ENCODE measurements at regions not wholly inside any gene's neighbourhood (a gene's known extent, or its start where the extent isn't known, plus 50 kb on each side); places are given as distances from the start of the nearest gene placed in this dataset.

GRCh38 chr14:56394826-56395530 is 184.6 kb upstream of the TMEM260 start:
- H3K4me3 ChIP-seq (ENCODE audit: control insufficient read depth, low read depth, low read length) = no peak overlapping the region
- TF ChIP-seq CTCF (IDR thresholded peaks at IDR 0.05; ENCODE audit: control insufficient read depth, insufficient read depth, low read depth, low read length, missing control alignments) = no peak
- no peak for DNase-seq (ENCODE audit: low read depth)

DNA sequence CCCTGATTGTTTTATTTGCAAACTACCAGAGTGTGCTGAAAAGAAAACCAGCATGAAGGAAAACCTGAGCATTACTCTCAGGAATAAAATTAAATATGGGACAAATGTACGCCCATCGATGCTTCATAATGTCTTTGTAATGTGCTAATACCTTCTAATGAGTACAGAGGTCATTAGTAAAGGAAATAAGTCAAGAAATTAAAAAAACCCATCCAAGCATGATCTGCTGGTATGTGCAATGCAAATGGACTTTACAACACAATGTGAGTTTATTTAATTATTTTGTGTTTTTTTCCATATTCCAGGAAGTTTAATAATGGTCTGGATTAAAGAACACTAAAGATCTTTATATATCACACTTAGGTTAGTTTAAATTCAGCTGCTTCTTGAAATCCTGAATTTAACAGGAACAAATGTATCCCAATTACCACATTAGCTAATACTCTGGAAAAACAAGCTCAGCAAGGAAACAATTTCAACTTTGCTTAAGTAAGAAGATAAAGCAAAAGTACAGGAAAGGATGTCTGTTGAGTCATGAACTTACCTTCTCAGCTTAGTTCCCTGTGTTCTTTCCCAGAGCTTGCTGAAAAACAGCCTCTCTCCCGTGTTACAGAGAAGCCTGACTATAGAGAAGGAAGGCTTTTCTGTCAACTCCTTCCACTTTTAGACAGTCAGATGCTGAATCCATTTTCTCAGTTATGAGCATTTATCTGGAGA is 179.3 kb upstream of the TMEM260 start:
- TF ChIP-seq CTCF (IDR thresholded peaks at IDR 0.05; ENCODE audit: control insufficient read depth, insufficient read depth, low read depth, low read length, missing control alignments) = no peak
- no peak for DNase-seq (ENCODE audit: low read depth)
- no peak overlapping the region for H3K4me3 ChIP-seq (ENCODE audit: control insufficient read depth, low read depth, low read length)

DNA sequence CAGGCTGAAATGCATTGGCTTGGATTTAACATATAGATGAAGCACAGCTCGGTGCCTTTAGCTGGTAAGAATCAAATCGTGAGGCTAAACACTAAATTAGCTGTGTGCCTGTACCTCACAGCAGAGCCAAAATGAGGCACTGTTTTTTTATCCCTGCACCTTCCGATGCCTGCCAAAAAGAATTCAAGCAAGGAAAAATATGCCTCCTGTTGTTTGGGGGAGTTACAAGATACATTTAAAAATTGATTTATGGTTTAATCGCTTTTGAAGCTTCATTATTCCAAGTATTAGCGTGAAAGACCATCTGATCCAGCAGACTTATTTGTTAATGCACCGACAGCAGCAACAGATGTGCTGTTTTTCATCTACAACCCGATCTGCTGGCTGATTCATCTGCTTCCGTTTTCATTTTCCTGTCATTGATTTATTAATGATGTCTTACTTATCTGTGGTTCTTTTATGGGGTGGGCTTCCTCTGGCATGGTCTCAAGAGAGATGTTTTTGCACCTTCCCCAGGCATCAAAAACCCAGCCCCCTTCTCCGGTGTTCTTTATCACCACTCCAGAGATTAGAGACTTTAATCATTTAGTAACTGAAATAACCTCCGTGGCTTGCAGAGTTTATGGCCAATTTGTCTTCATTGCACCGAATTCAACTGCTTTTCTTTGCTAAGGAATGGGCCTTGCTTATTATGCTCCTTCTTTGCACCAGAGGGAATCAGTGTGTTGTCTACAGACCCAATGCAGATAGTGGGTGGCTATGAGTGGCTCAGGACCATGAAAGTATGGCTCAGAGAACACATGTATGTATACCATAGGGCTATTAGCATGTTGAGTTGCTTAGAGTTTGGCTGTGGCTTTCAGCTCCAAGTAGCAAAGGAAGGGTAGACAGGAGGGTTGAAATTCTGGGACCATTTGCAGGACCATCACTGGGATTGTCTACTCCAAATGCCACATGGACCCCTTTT is 166.8 kb upstream of the TMEM260 start:
- no peak for TF ChIP-seq CTCF (IDR thresholded peaks at IDR 0.05; ENCODE audit: control insufficient read depth, insufficient read depth, low read depth, low read length, missing control alignments)
- no peak overlapping the region for H3K4me3 ChIP-seq (ENCODE audit: control insufficient read depth, low read depth, low read length)
- no peak for DNase-seq (ENCODE audit: low read depth)

DNA sequence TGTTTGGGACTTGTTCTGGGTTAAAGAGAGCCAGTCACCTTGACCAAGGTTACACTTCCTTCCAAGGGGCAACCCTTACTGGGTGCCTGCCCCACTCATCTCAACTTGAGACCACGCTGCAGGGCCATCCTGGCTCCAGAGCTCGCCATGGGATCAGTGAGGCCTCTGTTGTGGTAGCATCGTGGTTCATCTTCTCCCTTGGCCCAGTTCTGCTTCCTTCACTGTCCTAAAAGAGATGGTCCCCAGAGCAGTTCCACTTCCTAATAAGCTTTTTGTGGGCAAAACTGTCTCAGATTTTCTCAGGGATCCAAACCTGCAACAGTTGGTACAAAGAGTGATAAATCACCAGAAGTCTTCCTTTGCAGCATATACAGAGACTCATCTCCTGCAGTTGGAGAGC is 165.9 kb upstream of the TMEM260 start:
- no peak for TF ChIP-seq CTCF (IDR thresholded peaks at IDR 0.05; ENCODE audit: control insufficient read depth, insufficient read depth, low read depth, low read length, missing control alignments)
- H3K4me3 ChIP-seq (ENCODE audit: control insufficient read depth, low read depth, low read length) = no peak overlapping the region
- DNase-seq (ENCODE audit: low read depth) = no peak

DNA sequence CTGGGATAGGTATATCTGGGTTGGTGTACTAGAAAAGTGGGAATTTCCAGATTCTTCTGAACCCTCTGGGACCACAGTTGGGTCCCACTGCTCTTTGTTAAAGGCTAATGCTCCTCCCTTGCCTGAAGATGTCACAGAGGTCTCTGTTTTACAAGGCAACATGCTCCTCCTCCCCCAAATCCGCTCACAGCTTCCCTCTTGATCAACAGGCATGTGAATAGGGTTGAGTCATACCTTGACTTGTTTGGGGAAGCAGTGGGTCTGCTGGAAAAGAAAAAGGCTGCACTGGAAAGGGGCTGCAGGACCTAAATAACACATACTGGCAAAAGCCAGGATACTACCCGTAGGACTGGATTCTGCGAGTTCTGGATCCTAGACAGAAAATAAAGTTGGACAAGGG is 165.4 kb upstream of the TMEM260 start:
- no peak overlapping the region for H3K4me3 ChIP-seq (ENCODE audit: control insufficient read depth, low read depth, low read length)
- DNase-seq (ENCODE audit: low read depth) = no peak
- TF ChIP-seq CTCF (IDR thresholded peaks at IDR 0.05; ENCODE audit: control insufficient read depth, insufficient read depth, low read depth, low read length, missing control alignments) = no peak

DNA sequence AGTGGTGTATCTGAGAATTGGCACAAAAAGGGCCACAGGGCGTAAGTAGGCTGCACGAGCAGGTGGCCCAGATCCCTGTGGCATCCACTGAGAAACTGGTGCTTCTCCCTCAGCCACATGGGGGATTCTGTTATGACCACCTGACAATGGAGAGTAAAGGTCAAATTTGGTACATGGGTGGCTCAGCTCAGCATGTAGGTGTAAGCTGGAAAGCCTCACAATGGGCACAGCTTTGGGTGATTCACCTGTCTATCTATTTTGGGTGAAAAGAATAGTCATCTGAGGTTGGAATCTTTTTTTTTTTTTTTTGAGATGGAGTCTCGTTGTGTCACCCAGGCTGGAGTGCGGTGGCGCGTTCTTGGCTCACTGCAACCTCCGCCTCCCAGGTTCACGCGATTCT is 163.4 kb upstream of the TMEM260 start:
- no peak overlapping the region for H3K4me3 ChIP-seq (ENCODE audit: control insufficient read depth, low read depth, low read length)
- TF ChIP-seq CTCF (IDR thresholded peaks at IDR 0.05; ENCODE audit: control insufficient read depth, insufficient read depth, low read depth, low read length, missing control alignments) = no peak
- DNase-seq (ENCODE audit: low read depth) = no peak

All from AG09309 (cell line).